CD8-positive, alpha-beta memory T cell (primary cell): ENCODE measurements at regions not wholly inside any gene's neighbourhood (a gene's known extent, or its start where the extent isn't known, plus 50 kb on each side); places are given as distances from the start of the nearest gene placed in this dataset.

Experiments used
- CTCF ChIA-PET: fragments of 350-600 bp; sonication (Branson Sonifier 250); formaldehyde crosslinking; loops from one replicate; lab custom pipeline; 2021; ENCODE audit warnings: antibody characterized with exemption; lab: Charles Lee
- POLR2A ChIA-PET: fragments of 350-600 bp; sonication (Branson Sonifier 250); formaldehyde crosslinking; loops from one replicate; lab custom pipeline; 2021; ENCODE audit warnings: antibody characterized with exemption; lab: Charles Lee
- DNase-seq, 5 donors: peaks; one replicate each; pipeline versions ENCODE4 v3.0.0 to v3.0.0-alpha.2; 2020 to 2022; ENCODE audit warnings: mixed read lengths in 1 of 5
- H3K27ac ChIP-seq: one replicate; pipeline ENCODE4 v1.7.0; 2013; ENCODE audit warnings: low read depth, mild to moderate bottlenecking, low read length, moderate library complexity
- H3K27me3 ChIP-seq: 2 replicates; pipeline ENCODE4 v1.7.0; 2013; ENCODE audit warnings: low read length, mild to moderate bottlenecking; ENCODE audit not compliant: insufficient read depth, poor library complexity, severe bottlenecking
- H3K36me3 ChIP-seq: 2 replicates; pipeline ENCODE4 v1.7.0; 2013; ENCODE audit warnings: mild to moderate bottlenecking, low read length, moderate library complexity; ENCODE audit not compliant: insufficient read depth
- H3K4me1 ChIP-seq: 2 replicates; pipeline ENCODE4 v1.7.0; 2013; ENCODE audit warnings: mild to moderate bottlenecking, low read length, moderate library complexity; ENCODE audit not compliant: insufficient read depth
- H3K4me3 ChIP-seq: 2 replicates; pipeline ENCODE4 v1.7.0; 2013; ENCODE audit warnings: mild to moderate bottlenecking, low read length
- H3K9me3 ChIP-seq: 2 replicates; pipeline ENCODE4 v1.7.0; 2013; ENCODE audit warnings: mild to moderate bottlenecking, low read length
- H3K27ac Mint-ChIP-seq, 8 donors: one replicate each; pipeline ENCODE4 v1.8.0; 2020 to 2021; ENCODE audit warnings: mixed read lengths in 8 of 8, mild to moderate bottlenecking in 6 of 8, inconsistent platforms in 3 of 8, moderate library complexity in 3 of 8
- H3K27me3 Mint-ChIP-seq, 2 donors: one replicate each; pipeline ENCODE4 v1.8.0; 2020 to 2021; ENCODE audit warnings: mixed read lengths in 2 of 2, mild to moderate bottlenecking in 1 of 2, moderate library complexity in 1 of 2
- H3K36me3 Mint-ChIP-seq, 3 donors: one replicate each; pipeline ENCODE4 v1.8.0; 2020 to 2021; ENCODE audit warnings: mixed read lengths in 3 of 3, inconsistent platforms in 1 of 3, mild to moderate bottlenecking in 1 of 3
- H3K4me1 Mint-ChIP-seq, 3 donors: one replicate each; pipeline ENCODE4 v1.8.0; 2020 to 2021; ENCODE audit warnings: mixed read lengths in 3 of 3, inconsistent platforms in 1 of 3, mild to moderate bottlenecking in 1 of 3
- H3K4me3 Mint-ChIP-seq, 7 donors: one replicate each; pipeline ENCODE4 v1.8.0; 2020 to 2021; ENCODE audit warnings: mixed read lengths in 7 of 7, mild to moderate bottlenecking in 6 of 7, moderate library complexity in 4 of 7, inconsistent platforms in 2 of 7
- H3K9me3 Mint-ChIP-seq, 5 donors: one replicate each; pipeline ENCODE4 v1.8.0; 2020 to 2022; ENCODE audit warnings: mixed read lengths in 5 of 5, mild to moderate bottlenecking in 3 of 5, moderate library complexity in 2 of 5, inconsistent platforms in 1 of 5

DNA sequence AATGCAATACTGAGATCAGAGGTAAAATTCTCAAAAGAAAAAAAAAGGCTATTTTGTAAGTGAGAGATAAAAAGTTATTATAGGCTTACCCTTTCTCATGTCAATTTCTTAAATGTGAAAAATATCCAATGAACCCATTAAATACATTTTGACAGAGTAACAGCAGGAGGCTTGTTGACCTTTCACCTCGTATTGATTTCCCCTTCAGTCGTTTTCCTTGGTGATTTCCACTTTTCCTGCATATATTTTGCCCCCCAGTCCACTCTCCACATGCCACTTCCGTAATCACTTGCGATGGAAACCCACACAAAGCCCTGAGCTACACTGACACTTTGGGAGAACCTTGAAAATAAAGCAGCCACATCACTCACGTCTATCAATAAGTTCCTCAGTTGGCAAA lies 248.1 kb upstream of the OBI1 start:
- no peak for DNase-seq
- H3K4me1 ChIP-seq = no peaks in the 10 kb centered on the region
- Mint-ChIP-seq H3K27ac (no peak overlapping the region), H3K4me1 (no peaks in the 10 kb centered on the region), H3K9me3 (no peaks in the 10 kb centered on the region), H3K36me3 (no peaks in the 10 kb centered on the region), H3K27me3 (peaks cover 0 to 2% of the 10 kb centered on the region in 2 donors), H3K4me3 (no peak overlapping the region)
- CTCF ChIA-PET = no interaction called here
- no peak overlapping the region for H3K27ac ChIP-seq
- no peak overlapping the region for H3K4me3 ChIP-seq
- no peaks in the 10 kb centered on the region for H3K27me3 ChIP-seq
- no peaks in the 10 kb centered on the region for H3K36me3 ChIP-seq
- H3K9me3 ChIP-seq = no peaks in the 10 kb centered on the region
- POLR2A ChIA-PET = no interaction called here

DNA sequence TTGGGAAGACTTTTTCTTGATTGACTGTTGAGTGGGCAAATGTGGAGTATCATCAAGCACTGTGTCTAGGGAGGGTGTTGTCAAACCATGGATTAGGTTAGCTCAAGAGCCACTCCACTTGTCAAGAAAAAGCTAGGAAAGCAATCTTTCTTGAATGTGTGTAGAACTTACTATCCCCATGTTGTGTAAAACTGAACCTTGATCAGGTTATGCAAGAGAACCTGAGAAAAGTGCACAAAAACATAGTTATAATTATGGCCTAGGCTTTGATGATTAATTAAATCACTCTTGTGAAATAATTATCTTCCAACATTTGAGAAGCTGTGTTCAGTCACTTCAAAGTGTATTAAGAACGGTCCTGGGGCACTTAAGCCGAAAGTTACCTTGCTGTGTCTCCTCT lies 238.2 kb upstream of the OBI1 start:
- ChIA-PET POLR2A (no interaction called here), CTCF (no interaction called here)
- Histone ChIP-seq H3K4me1 (no peaks in the 10 kb centered on the region), H3K36me3 (no peaks in the 10 kb centered on the region), H3K4me3 (no peak overlapping the region), H3K27ac (no peak overlapping the region), H3K27me3 (no peaks in the 10 kb centered on the region), H3K9me3 (no peaks in the 10 kb centered on the region)
- H3K4me1 Mint-ChIP-seq = no peaks in the 10 kb centered on the region
- H3K4me3 Mint-ChIP-seq = no peak overlapping the region
- H3K27me3 Mint-ChIP-seq = peaks cover 4 to 17% of the 10 kb centered on the region in 2 donors
- H3K27ac Mint-ChIP-seq = no peak overlapping the region
- H3K36me3 Mint-ChIP-seq = no peaks in the 10 kb centered on the region
- H3K9me3 Mint-ChIP-seq = peaks cover 0 to 3% (median 0%) of the 10 kb centered on the region in 5 donors
- DNase-seq = no peak

DNA sequence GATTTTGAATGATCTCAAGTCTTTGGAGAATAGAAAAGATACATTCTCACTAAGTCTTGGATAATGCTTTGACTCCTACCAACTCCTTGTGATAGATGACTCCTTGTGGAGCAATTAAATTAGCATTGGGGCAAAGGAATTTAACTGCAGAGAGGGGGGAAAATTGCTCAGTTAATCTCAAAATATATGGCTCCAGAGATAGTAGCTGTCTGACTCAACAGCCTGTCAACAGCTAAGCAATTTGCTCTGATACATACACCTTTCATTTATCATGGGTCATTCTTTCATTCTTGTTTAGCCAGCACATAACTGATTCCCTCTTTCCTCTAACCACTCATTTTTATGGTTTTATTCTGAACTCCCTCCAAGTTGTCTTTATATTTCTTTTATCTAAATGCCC lies 225.6 kb upstream of the OBI1 start:
- Mint-ChIP-seq H3K36me3 (no peaks in the 10 kb centered on the region), H3K4me3 (no peak overlapping the region), H3K27me3 (peaks cover 2 to 8% of the 10 kb centered on the region in 2 donors), H3K4me1 (no peaks in the 10 kb centered on the region), H3K9me3 (no peaks in the 10 kb centered on the region), H3K27ac (no peak overlapping the region)
- Histone ChIP-seq H3K9me3 (no peaks in the 10 kb centered on the region), H3K36me3 (no peaks in the 10 kb centered on the region), H3K4me3 (no peak overlapping the region), H3K27me3 (no peaks in the 10 kb centered on the region), H3K27ac (no peak overlapping the region), H3K4me1 (no peaks in the 10 kb centered on the region)
- DNase-seq = no peak
- ChIA-PET CTCF (no interaction called here), POLR2A (no interaction called here)

DNA sequence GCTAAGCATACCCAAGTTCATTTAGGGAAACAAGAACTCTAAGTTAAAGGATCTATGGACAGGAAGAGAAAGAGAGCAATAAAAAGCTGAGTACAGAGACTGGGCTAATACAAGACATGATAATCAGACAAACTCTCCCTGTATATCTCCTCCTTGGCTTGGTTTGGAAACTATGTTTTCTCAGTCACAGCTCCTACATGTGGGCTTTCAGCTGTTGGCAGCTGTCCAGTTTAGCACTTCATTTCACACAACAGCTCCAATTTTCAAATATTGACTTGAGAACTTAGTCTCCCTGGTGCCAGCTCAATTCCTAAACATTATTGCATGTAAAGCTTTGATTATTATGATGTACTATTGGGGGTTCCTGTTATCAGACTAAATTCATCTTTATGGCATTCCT lies 222.8 kb upstream of the OBI1 start:
- no peaks in the 10 kb centered on the region for H3K9me3 ChIP-seq
- DNase-seq = no peak
- H3K36me3 ChIP-seq = no peaks in the 10 kb centered on the region
- ChIA-PET CTCF (no interaction called here), POLR2A (no interaction called here)
- no peaks in the 10 kb centered on the region for H3K36me3 Mint-ChIP-seq
- H3K27ac Mint-ChIP-seq = no peak overlapping the region
- H3K4me3 Mint-ChIP-seq = no peak overlapping the region
- H3K4me1 Mint-ChIP-seq = no peaks in the 10 kb centered on the region
- H3K27ac ChIP-seq = no peak overlapping the region
- H3K4me1 ChIP-seq = no peaks in the 10 kb centered on the region
- no peaks in the 10 kb centered on the region for H3K9me3 Mint-ChIP-seq
- no peak overlapping the region for H3K4me3 ChIP-seq
- no peaks in the 10 kb centered on the region for H3K27me3 ChIP-seq
- peaks cover 2 to 8% of the 10 kb centered on the region in 2 donors for H3K27me3 Mint-ChIP-seq

DNA sequence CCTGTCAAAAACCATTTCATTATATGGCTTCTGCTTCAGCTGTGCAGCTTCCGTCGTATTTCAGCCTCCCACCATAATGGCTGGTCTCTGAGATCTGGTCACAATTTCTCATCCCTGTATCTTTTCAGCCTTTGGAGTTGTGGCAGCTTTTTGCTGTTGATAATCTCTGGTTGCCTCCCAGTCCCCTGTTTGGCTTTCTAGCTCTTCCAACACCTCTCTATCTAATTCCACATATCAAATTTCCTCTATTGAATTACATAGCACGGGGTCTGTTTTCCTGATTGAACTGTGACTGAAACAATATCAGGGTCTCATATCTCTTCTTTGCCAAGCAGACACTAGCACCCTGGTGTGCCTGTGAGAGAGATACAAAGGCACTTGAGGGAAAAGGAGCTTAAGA lies 222.1 kb upstream of the OBI1 start:
- H3K36me3 ChIP-seq = no peaks in the 10 kb centered on the region
- Mint-ChIP-seq H3K4me1 (no peaks in the 10 kb centered on the region), H3K27me3 (peaks cover 2 to 8% of the 10 kb centered on the region in 2 donors), H3K36me3 (no peaks in the 10 kb centered on the region), H3K9me3 (no peaks in the 10 kb centered on the region), H3K4me3 (no peak overlapping the region), H3K27ac (no peak overlapping the region)
- DNase-seq = no peak
- CTCF ChIA-PET = no interaction called here
- H3K9me3 ChIP-seq = no peaks in the 10 kb centered on the region
- H3K27ac ChIP-seq = no peak overlapping the region
- POLR2A ChIA-PET = no interaction called here
- no peak overlapping the region for H3K4me3 ChIP-seq
- no peaks in the 10 kb centered on the region for H3K27me3 ChIP-seq
- H3K4me1 ChIP-seq = no peaks in the 10 kb centered on the region

DNA sequence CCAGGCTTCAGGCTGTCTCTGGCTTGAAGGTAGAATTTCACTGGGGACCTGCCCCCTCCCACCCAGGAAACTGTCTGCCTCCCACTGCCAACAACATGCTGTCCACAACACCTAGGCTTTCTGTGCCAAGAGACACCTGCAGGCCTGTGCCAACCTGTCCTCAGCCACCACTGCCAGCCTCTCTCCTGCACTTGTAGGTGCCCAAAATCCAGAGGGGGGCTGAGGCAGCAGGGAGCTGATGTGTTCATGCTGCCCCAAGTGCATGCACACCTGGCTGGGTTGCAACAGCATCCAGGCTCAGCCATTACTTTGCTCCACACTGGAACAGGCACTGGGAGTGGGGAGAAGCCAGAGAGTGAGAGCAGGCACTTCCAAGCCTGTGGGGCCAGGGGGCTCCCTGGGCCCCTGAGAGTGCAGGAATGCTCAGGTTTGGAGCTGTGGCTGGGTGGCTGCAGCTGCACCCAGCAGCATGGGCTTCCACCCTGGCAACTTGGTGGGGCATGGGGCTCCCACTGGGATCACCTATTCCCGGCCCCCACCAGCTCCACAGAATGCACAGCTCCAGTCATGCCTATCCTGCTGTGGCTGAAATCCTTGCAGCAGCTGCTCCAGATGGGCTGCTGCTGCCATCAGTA lies 218.1 kb upstream of the OBI1 start:
- no peaks in the 10 kb centered on the region for H3K36me3 Mint-ChIP-seq
- Histone ChIP-seq H3K4me3 (no peak overlapping the region), H3K9me3 (no peaks in the 10 kb centered on the region), H3K4me1 (no peaks in the 10 kb centered on the region), H3K36me3 (no peaks in the 10 kb centered on the region), H3K27ac (no peak overlapping the region), H3K27me3 (no peaks in the 10 kb centered on the region)
- H3K27ac Mint-ChIP-seq = no peak overlapping the region
- no peaks in the 10 kb centered on the region for H3K9me3 Mint-ChIP-seq
- POLR2A ChIA-PET = no interaction called here
- H3K4me1 Mint-ChIP-seq = no peaks in the 10 kb centered on the region
- DNase-seq = no peak
- no peak overlapping the region for H3K4me3 Mint-ChIP-seq
- peaks cover 2 to 3% of the 10 kb centered on the region in 2 donors for H3K27me3 Mint-ChIP-seq
- CTCF ChIA-PET = no interaction called here

DNA sequence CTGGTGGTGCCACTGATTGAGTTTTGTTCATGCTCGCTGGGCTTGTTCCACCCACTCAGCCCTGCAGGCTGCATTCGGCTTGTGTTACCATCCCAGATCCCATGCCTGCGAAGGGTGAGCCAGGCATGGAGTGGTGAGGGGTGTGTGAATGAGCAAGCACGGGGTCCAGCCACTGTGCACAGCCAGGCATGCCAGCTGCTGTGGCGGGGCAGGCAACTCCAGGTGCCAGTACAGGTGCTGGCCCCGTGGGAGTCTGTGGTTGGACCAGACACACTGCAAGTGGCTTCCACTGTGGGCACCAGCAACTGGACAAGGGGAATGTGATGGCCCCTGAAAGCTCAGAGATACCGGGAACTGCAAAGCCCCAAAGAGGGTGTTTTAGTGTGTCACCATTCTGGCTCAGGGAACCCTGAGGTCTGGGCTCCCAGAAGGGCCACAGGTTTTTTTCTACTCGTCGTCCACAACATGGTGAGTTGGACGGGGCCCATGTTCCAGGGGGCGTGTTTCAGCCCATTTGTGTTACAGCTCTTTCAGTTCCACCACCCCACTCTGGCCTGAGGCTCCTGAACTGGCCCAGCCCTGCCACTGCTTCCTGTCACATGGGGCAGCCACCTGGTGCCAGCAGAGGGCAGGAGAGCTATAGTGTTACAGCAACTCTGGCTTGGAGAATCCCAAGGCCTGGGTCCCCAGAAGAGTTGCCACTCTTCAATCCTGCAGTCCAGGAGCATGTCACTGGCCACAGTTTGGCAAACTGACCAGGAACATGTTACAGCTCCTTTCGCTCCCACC lies 217.0 kb upstream of the OBI1 start:
- DNase-seq = no peak
- Histone ChIP-seq H3K4me3 (no peak overlapping the region), H3K27ac (no peak overlapping the region), H3K36me3 (no peaks in the 10 kb centered on the region), H3K27me3 (no peaks in the 10 kb centered on the region), H3K9me3 (no peaks in the 10 kb centered on the region), H3K4me1 (no peaks in the 10 kb centered on the region)
- Mint-ChIP-seq H3K9me3 (no peaks in the 10 kb centered on the region), H3K27ac (no peak overlapping the region), H3K36me3 (no peaks in the 10 kb centered on the region), H3K4me1 (no peaks in the 10 kb centered on the region), H3K27me3 (peaks cover 2 to 3% of the 10 kb centered on the region in 2 donors), H3K4me3 (no peak overlapping the region)
- ChIA-PET CTCF (no interaction called here), POLR2A (no interaction called here)

DNA sequence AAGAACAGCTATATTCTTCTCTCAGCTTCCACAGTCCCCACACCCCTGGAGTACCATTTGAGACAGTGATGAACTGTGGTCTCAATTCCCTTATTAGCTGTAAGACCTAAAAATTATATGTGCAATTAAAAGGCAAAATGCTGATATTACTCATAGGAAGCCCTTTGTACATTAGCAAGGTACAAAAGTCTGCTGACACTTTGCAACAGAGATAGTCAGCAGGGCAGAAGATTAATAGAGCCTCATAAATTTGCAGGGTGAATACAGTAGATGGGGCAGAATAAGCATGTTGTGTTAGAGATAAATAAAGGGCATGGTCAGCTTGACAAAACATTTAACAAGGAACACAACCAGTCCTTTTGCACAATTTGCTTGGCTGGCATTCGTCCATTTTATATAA lies 210.0 kb upstream of the OBI1 start:
- H3K4me3 ChIP-seq = no peak overlapping the region
- POLR2A ChIA-PET = no interaction called here
- no peaks in the 10 kb centered on the region for H3K36me3 Mint-ChIP-seq
- H3K9me3 Mint-ChIP-seq = no peaks in the 10 kb centered on the region
- H3K4me1 ChIP-seq = no peaks in the 10 kb centered on the region
- DNase-seq = no peak
- no peaks in the 10 kb centered on the region for H3K9me3 ChIP-seq
- H3K27ac ChIP-seq = no peak overlapping the region
- H3K4me1 Mint-ChIP-seq = no peaks in the 10 kb centered on the region
- H3K4me3 Mint-ChIP-seq = no peak overlapping the region
- no peaks in the 10 kb centered on the region for H3K36me3 ChIP-seq
- H3K27ac Mint-ChIP-seq = no peak overlapping the region
- CTCF ChIA-PET = no interaction called here
- H3K27me3 ChIP-seq = no peaks in the 10 kb centered on the region
- H3K27me3 Mint-ChIP-seq = peaks cover 3 to 5% of the 10 kb centered on the region in 2 donors
